GM18951 (cell line): ENCODE measurements at regions not wholly inside any gene's neighbourhood (a gene's known extent, or its start where the extent isn't known, plus 50 kb on each side); places are given as distances from the start of the nearest gene placed in this dataset.

Experiments used
- POLR2A ChIP-seq: IDR thresholded peaks from 4 replicates; pipeline ENCODE4 v1.6.1; 2011; ENCODE audit warnings: mild to moderate bottlenecking; ENCODE audit not compliant: insufficient read length, insufficient read depth; ENCODE audit errors: extremely low read depth
- in situ Hi-C: fragments of 300-500 bp; cut with MboI; formaldehyde crosslinking; loops from one replicate; pipeline ENCODE4 v1.12.0; 2022; ENCODE audit warnings: low sequenced_read_pairs, mixed read lengths, inconsistent platforms; ENCODE audit not compliant: unreplicated experiment

GRCh38 chr11:81026032-81026431 lies 1585.2 kb upstream of the TENM4 start:
- in situ Hi-C loops, result no loop called here
- TF ChIP-seq POLR2A, result no peak

DNA sequence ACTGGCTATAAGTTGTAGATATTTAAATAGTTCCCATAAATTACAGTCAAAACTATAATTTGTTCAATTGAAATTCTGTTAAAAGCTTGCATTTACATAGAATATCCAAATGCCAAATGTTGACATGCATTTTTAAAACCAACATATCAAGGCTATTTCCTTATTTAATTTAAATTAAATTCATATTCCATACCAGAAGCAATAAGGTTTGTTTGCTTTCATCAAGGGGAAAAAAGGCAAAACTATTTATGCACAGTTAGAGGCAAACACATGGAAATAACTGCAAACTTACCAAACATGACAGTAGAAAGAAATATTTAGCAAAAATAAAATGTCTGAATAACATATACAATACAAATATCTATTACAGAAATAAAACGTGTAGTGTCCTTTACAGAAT lies 1581.2 kb upstream of the TENM4 start:
- in situ Hi-C loops, result no loop called here
- TF ChIP-seq POLR2A, result no peak

- no peak for TF ChIP-seq POLR2A
- in situ Hi-C loops, result no loop called here
These were observed 1569.8 kb upstream of the TENM4 start for GRCh38 chr11:81010631-81011030.

- no peak for TF ChIP-seq POLR2A
- in situ Hi-C loops, result no loop called here
These were observed 1566.2 kb upstream of the TENM4 start for GRCh38 chr11:81007046-81007445.

- in situ Hi-C loops, result no loop called here
These were observed 1564.8 kb upstream of the TENM4 start for GRCh38 chr11:81005595-81005994.

GRCh38 chr11:81004576-81004975 lies 1563.7 kb upstream of the TENM4 start:
- TF ChIP-seq POLR2A, result no peak
- in situ Hi-C loops, result no loop called here

More at GRCh38 chr11:81005595-81005994, 1564.8 kb upstream of the TENM4 start:
- no peak for TF ChIP-seq POLR2A

GRCh38 chr11:81002374-81002773 lies 1561.5 kb upstream of the TENM4 start:
- in situ Hi-C loops, result no loop called here
- TF ChIP-seq POLR2A, result no peak

- no peak for TF ChIP-seq POLR2A
- in situ Hi-C loops, result no loop called here
These were observed 1559.9 kb upstream of the TENM4 start for GRCh38 chr11:81000735-81001134.

- in situ Hi-C loops, result no loop called here
- TF ChIP-seq POLR2A, result no peak
These were observed 1559.5 kb upstream of the TENM4 start for GRCh38 chr11:81000334-81000733.

- in situ Hi-C loops, result no loop called here
- no peak for TF ChIP-seq POLR2A
These were observed 1554.7 kb upstream of the TENM4 start for GRCh38 chr11:80995523-80995922.

DNA sequence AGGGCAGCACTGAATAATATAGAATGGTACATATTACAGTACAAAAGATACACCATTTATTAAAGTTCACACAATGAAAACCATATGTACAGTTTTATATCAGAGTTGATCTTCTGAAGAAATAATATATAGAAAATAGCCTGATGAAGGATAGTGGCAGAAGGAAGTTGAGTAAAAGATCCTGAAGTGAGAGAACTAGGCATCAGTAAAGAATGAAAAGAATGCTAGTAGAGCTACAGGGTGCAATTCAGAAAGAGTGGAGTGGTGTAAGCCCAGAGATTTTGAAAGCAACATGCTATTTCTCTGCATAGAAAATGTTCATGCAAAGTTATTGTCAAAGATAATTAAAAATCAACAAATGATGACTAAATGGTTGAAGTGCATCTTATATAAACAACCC lies 1552.7 kb upstream of the TENM4 start:
- in situ Hi-C loops, result no loop called here
- no peak for TF ChIP-seq POLR2A

DNA sequence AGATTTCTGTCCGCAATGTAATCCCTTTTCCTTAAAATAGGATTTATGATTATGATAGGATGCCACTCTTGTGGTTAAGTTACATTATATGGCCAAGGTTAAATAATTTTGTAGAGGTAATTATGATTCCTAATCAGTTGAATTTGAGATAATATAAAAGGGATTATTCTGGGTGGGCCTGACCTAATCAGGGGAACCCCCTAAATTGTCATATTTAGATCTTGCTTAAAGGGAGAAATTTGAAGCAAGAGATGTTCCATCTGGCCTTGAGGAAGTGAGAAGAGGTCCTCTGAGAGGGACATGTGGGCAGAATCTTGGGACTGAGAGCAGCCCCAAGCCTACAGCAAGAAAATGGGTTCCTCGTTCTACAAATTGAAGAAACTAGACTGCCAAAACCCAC lies 1550.1 kb upstream of the TENM4 start:
- in situ Hi-C loops, result no loop called here
- no peak for TF ChIP-seq POLR2A

DNA sequence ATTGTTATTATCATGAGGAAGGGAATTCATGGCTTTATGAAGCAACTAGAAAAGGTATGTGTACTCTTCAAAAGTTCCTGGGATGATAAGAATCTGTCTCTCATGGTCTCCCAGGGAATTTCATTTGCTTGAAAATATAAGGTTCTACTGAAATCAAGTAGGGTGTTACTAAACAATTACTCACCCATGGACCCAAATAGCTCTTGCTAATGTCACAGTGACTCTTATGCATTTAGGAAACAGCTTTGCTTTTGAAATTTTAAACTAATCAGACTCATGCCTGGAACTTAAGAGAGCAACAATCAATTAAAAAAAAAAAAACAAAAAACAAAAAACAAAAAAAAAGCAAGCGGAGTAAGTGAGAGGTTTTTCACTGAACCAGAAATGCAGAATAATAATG lies 1546.3 kb upstream of the TENM4 start:
- in situ Hi-C loops, result no loop called here
- TF ChIP-seq POLR2A, result no peak

DNA sequence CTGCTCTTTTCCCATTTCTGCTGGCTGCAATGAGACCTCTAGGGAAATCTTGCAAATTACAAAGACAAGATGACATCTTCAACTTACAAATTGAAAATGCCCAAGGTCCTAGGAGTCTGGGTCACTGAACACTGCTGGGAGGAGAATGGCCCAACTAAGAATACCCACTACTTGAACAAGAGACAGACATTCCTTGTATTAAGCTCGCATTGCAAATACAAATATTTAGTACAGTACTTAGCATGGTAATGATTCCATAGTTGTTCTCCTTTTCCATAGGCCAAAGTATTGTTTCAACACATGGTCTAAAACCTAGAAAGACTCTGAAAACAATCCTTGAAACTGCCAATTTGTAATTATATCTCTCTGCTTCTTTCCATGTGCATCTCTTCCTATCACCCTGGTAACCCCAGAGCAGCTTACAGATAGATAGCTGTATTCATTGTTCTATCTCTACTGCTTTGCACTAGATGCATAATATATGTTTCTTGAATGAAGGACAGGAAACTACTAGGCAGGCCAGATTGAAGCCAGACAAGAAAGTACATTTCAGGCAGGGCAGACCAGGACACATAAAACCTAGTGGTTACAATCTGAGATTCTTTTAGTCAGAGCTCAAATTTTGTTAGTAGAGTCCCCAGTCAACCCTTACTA lies 1545.7 kb upstream of the TENM4 start:
- no peak for TF ChIP-seq POLR2A

DNA sequence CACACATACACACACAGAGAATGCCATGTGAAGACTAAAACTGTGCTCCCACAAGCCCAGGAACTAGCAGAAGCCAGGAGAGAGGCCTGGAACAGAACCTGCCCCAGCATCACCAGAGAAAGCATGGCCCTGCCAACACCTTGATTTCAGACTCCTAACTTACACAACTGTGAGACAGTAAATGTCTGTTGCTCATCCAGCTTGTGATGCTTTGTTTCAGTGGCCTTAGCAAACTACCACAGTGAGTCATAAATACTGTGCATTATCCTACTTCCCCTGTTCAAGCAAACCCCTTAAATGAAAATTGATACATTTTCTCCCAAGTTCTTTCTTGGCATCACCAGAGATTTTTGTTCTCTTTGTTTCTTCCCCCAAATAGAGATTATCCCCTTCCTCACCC lies 1539.4 kb upstream of the TENM4 start:
- in situ Hi-C loops, result no loop called here
- no peak for TF ChIP-seq POLR2A

More for the DNA sequence above, 1545.7 kb upstream of the TENM4 start:
- in situ Hi-C loops, result no loop called here
